Smooth muscle cell (in vitro differentiated cells): ENCODE measurements at regions not wholly inside any gene's neighbourhood (a gene's known extent, or its start where the extent isn't known, plus 50 kb on each side); places are given as distances from the start of the nearest gene placed in this dataset.

Experiments used
- DNase-seq: peaks from one replicate; lab custom pipeline; 2025; ENCODE audit not compliant: unreplicated experiment; lab: John Stamatoyannopoulos, UW
- H2AFZ ChIP-seq: fragments of 200-600 bp; sonication (generic); 2 replicates; pipeline ENCODE4 v1.6.0; 2016; ENCODE audit warnings: antibody characterized with exemption, low read depth, mild to moderate bottlenecking
- H3F3A ChIP-seq: fragments of 200-600 bp; sonication (generic); 2 replicates; pipeline ENCODE4 v1.6.0; 2017; ENCODE audit warnings: antibody characterized with exemption, low read depth
- H3K27ac ChIP-seq: fragments of 200-600 bp; sonication (generic); 2 replicates; pipeline ENCODE4 v1.5.1; 2016; ENCODE audit warnings: low read depth, mild to moderate bottlenecking
- H3K27me3 ChIP-seq: fragments of 200-600 bp; sonication (generic); 2 replicates; pipeline ENCODE4 v1.6.1; 2016; ENCODE audit warnings: low read depth, mild to moderate bottlenecking
- H3K36me3 ChIP-seq: fragments of 200-600 bp; sonication (generic); 2 replicates; pipeline ENCODE4 v1.5.1; 2016; ENCODE audit warnings: low read depth
- H3K4me1 ChIP-seq: fragments of 200-600 bp; sonication (generic); 2 replicates; pipeline ENCODE4 v1.5.1; 2016; ENCODE audit warnings: low read depth
- H3K4me2 ChIP-seq: fragments of 200-600 bp; sonication (generic); 2 replicates; pipeline ENCODE4 v1.6.0; 2016; ENCODE audit warnings: mild to moderate bottlenecking
- H3K4me3 ChIP-seq: fragments of 200-600 bp; sonication (generic); 2 replicates; pipeline ENCODE4 v1.5.1; 2016; ENCODE audit warnings: mild to moderate bottlenecking
- H3K79me2 ChIP-seq: fragments of 200-600 bp; sonication (generic); 2 replicates; pipeline ENCODE4 v1.6.0; 2016; ENCODE audit warnings: low read depth, mild to moderate bottlenecking
- H3K9ac ChIP-seq: fragments of 200-600 bp; sonication (generic); 2 replicates; pipeline ENCODE4 v1.6.0; 2016; ENCODE audit warnings: low read depth
- H3K9me3 ChIP-seq: fragments of 200-600 bp; sonication (generic); replicated peaks from 2 replicates; pipeline ENCODE4 v1.5.1; 2016; ENCODE audit warnings: low read depth
- H4K20me1 ChIP-seq: fragments of 200-600 bp; sonication (generic); 2 replicates; pipeline ENCODE4 v1.6.0; 2016; ENCODE audit warnings: low read depth
- CTCF ChIP-seq: fragments of 200-600 bp; sonication (generic); IDR thresholded peaks from 2 replicates; pipeline ENCODE4 v1.5.1; 2017; ENCODE audit warnings: borderline replicate concordance, mild to moderate bottlenecking, antibody characterized with exemption; ENCODE audit not compliant: insufficient read depth, poor library complexity, severe bottlenecking
- WGBS: methylation state at CpG from one replicate; pipeline ENCODE4 v1.1.7; 2016; ENCODE audit warnings: low lambda C conversion rate; 5-methylcytosine and 5-hydroxymethylcytosine counted together

DNA sequence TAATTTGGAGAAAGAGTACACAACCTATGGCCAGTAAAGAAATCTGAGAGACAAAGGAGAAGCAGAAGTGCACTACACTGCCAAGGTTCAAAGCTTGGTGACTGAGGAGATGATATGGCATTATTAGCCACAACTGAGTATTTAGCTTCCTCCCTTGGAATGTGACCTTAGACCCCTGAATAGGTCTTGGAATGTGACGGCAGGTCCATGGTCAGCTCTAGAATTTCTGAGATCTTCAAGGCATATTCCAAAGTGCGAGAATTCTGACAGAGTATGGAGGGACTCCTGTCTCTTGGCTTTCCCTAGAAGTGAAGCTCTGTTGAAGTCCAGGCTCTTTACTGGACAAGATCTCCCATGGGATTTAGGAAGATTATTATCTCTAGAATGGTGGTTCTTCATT lies 130.0 kb upstream of the FN1 start:
- Histone ChIP-seq H3K4me2 (no peak overlapping the region), H3K36me3 (no peaks in the 10 kb centered on the region), H3K9ac (no peak overlapping the region), H3F3A (no peaks in the 10 kb centered on the region), H3K4me1 (no peaks in the 10 kb centered on the region), H4K20me1 (no peaks in the 10 kb centered on the region), H3K27me3 (no peaks in the 10 kb centered on the region), H3K27ac (no peak overlapping the region), H3K79me2 (no peaks in the 10 kb centered on the region), H2AFZ (no peak overlapping the region), H3K9me3 (no peaks in the 10 kb centered on the region), H3K4me3 (no peak overlapping the region)
- no peak for DNase-seq
- WGBS: 88% methylated on average over 2 of the region's 2 CpGs
- no peak for TF ChIP-seq CTCF

DNA sequence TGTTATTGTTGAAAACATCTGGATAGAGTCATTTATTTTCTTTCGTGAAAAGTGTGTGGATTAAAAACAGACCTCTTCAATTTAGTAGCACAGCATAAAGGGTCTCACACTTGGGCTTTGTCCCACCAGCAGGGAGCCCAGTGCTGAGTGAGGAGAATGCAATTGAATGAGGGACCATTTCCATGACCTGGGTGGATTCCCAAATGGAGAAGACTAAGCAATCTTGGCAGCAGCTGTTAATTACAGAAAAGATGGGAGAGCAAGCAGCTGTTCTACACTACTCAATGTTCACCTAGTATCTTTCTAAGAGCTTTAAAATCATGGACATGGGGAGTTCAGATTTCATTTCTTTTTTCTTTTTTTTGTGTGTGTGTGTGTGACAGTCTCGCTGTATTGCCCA lies 121.8 kb upstream of the FN1 start:
- Histone ChIP-seq H3K9ac (no peak overlapping the region), H3F3A (no peaks in the 10 kb centered on the region), H3K36me3 (no peaks in the 10 kb centered on the region), H3K27ac (no peak overlapping the region), H3K4me1 (no peaks in the 10 kb centered on the region), H3K79me2 (no peaks in the 10 kb centered on the region), H3K4me2 (no peak overlapping the region), H3K9me3 (no peaks in the 10 kb centered on the region), H3K27me3 (no peaks in the 10 kb centered on the region), H3K4me3 (no peak overlapping the region), H4K20me1 (no peaks in the 10 kb centered on the region), H2AFZ (no peak overlapping the region)
- DNase-seq: no peak
- 96% methylated on average over 2 of the region's 2 CpGs for WGBS
- no peak for TF ChIP-seq CTCF

DNA sequence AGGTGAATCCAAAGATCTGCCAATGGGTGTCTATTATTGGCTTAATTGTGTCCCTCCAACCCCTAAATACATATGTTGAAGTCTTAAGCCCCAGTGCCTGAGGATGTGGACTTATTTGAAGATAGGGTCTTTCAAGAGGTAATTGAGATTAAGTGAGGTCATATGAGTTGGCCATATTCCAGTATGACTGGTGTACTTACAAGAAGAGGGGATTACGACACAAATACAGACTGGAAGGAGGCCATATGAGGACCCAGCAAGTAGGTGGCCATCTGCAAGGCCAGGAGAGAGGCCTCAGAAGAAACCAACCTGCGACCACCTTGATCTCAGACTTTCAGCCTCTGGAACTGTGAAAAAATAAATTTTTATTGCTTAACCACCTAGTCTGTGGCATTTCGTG lies 121.1 kb upstream of the FN1 start:
- WGBS: 90% methylated on average over 3 of the region's 3 CpGs
- Histone ChIP-seq H3K27me3 (no peaks in the 10 kb centered on the region), H3K9me3 (no peaks in the 10 kb centered on the region)

More for the DNA sequence above, 121.1 kb upstream of the FN1 start:
- no peaks in the 10 kb centered on the region for H3K4me1 ChIP-seq
- no peak overlapping the region for H3K4me3 ChIP-seq
- H3K27ac ChIP-seq: no peak overlapping the region
- no peaks in the 10 kb centered on the region for H4K20me1 ChIP-seq
- no peaks in the 10 kb centered on the region for H3K36me3 ChIP-seq
- H3F3A ChIP-seq: no peaks in the 10 kb centered on the region
- H3K79me2 ChIP-seq: no peaks in the 10 kb centered on the region
- TF ChIP-seq CTCF: no peak
- no peak for DNase-seq
- no peak overlapping the region for H2AFZ ChIP-seq
- H3K4me2 ChIP-seq: no peak overlapping the region
- no peak overlapping the region for H3K9ac ChIP-seq
